Uterus (tissue), 2 donors: ENCODE measurements at regions not wholly inside any gene's neighbourhood (a gene's known extent, or its start where the extent isn't known, plus 50 kb on each side); places are given as distances from the start of the nearest gene placed in this dataset.

Source experiments
- CTCF ChIP-seq, 4 experiments: fragments of 200-600 bp in 2 of 4; fragments of 450-650 bp in 2 of 4; sonication (generic) in 2 of 4; IDR thresholded peaks; one replicate each; pipeline ENCODE4 v1.5.1; 2016 to 2019; ENCODE audit warnings: antibody characterized with exemption in 4 of 4, mild to moderate bottlenecking in 2 of 4, moderate library complexity in 1 of 4
- POLR2A ChIP-seq, 2 donors: fragments of 450-650 bp; IDR thresholded peaks; one replicate each; pipeline ENCODE4 v1.6.1; 2016; ENCODE audit warnings: antibody characterized with exemption in 2 of 2, mild to moderate bottlenecking in 1 of 2, moderate library complexity in 1 of 2

GRCh38 chr20:40282941-40283340 is 406.1 kb downstream of the MAFB start:
- no peak for TF ChIP-seq CTCF (IDR thresholded peaks at IDR 0.05)
- TF ChIP-seq POLR2A (IDR thresholded peaks at IDR 0.05), result no peak
